Astrocyte (in vitro differentiated cells and primary cell): ENCODE measurements at regions not wholly inside any gene's neighbourhood (a gene's known extent, or its start where the extent isn't known, plus 50 kb on each side); places are given as distances from the start of the nearest gene placed in this dataset.

Experiments used
- DNase-seq: peaks from one replicate; pipeline ENCODE4 v3.0.0-alpha.2; 2010; ENCODE audit warnings: low read depth
- FAIRE-seq: peaks from 2 replicates; lab custom pipeline; 2011; peaks lifted over from hg19 to GRCh38; lab: Jason Lieb, UNC
- H2AFZ ChIP-seq: 2 replicates; pipeline ENCODE4 v1.6.0; 2012; ENCODE audit warnings: low read depth, low read length, inconsistent platforms
- H3K27ac ChIP-seq: 2 replicates; pipeline ENCODE4 v1.5.1; 2011; ENCODE audit warnings: low read depth, low read length, inconsistent platforms
- H3K27me3 ChIP-seq: 2 replicates; pipeline ENCODE4 v1.6.0; 2011; ENCODE audit warnings: low read length, inconsistent platforms; ENCODE audit not compliant: insufficient read depth
- H3K36me3 ChIP-seq: 2 replicates; pipeline ENCODE4 v1.5.1; 2011; ENCODE audit warnings: low read length, inconsistent platforms; ENCODE audit not compliant: insufficient read depth
- H3K4me1 ChIP-seq: 2 replicates; pipeline ENCODE4 v1.5.1; 2011; ENCODE audit warnings: low read length, inconsistent platforms; ENCODE audit not compliant: insufficient read depth
- H3K4me2 ChIP-seq: 2 replicates; pipeline ENCODE4 v1.6.0; 2012; ENCODE audit warnings: low read length, inconsistent platforms
- H3K4me3 ChIP-seq: 2 replicates; pipeline ENCODE4 v1.5.1; 2011; ENCODE audit warnings: low read depth, mild to moderate bottlenecking, low read length, inconsistent platforms; ENCODE audit not compliant: insufficient read depth
- H3K79me2 ChIP-seq: 2 replicates; pipeline ENCODE4 v1.6.0; 2012; ENCODE audit warnings: mild to moderate bottlenecking, low read length, inconsistent platforms; ENCODE audit not compliant: insufficient read depth
- H3K9ac ChIP-seq: 2 replicates; pipeline ENCODE4 v1.6.0; 2012; ENCODE audit warnings: mild to moderate bottlenecking, low read length, inconsistent platforms
- H3K9me3 ChIP-seq: 2 replicates; pipeline ENCODE4 v1.5.1; 2012; ENCODE audit warnings: low read depth, mild to moderate bottlenecking, low read length, inconsistent platforms; ENCODE audit not compliant: insufficient read depth
- H4K20me1 ChIP-seq: 2 replicates; pipeline ENCODE4 v1.6.0; 2012; ENCODE audit warnings: low read length, inconsistent platforms; ENCODE audit not compliant: insufficient read depth
- H3K27ac Mint-ChIP-seq: one replicate; pipeline ENCODE4 v1.8.0; 2021; ENCODE audit warnings: mild to moderate bottlenecking, mixed read lengths; ENCODE audit not compliant: unreplicated experiment
- H3K27me3 Mint-ChIP-seq: one replicate; pipeline ENCODE4 v1.8.0; 2021; ENCODE audit warnings: low read depth, mixed read lengths; ENCODE audit not compliant: unreplicated experiment
- H3K36me3 Mint-ChIP-seq: one replicate; pipeline ENCODE4 v1.8.0; 2021; ENCODE audit warnings: low read depth, mixed read lengths; ENCODE audit not compliant: unreplicated experiment
- H3K4me1 Mint-ChIP-seq: one replicate; pipeline ENCODE4 v1.8.0; 2021; ENCODE audit warnings: low read depth, mixed read lengths; ENCODE audit not compliant: unreplicated experiment
- H3K4me3 Mint-ChIP-seq: one replicate; pipeline ENCODE4 v1.8.0; 2021; ENCODE audit warnings: mild to moderate bottlenecking, moderate library complexity, mixed read lengths; ENCODE audit not compliant: unreplicated experiment
- H3K9me3 Mint-ChIP-seq: one replicate; pipeline ENCODE4 v1.8.0; 2021; ENCODE audit warnings: mild to moderate bottlenecking, mixed read lengths; ENCODE audit not compliant: unreplicated experiment
- CTCF ChIP-seq: IDR thresholded peaks from 2 replicates; pipeline ENCODE4 v1.5.1; 2011; ENCODE audit warnings: low read depth, mild to moderate bottlenecking, inconsistent platforms, low read length, moderate library complexity; ENCODE audit not compliant: insufficient read depth
- EZH2 ChIP-seq: IDR thresholded peaks from 2 replicates; pipeline ENCODE4 v1.6.1; 2012; ENCODE audit warnings: mild to moderate bottlenecking, low read length, inconsistent platforms; ENCODE audit not compliant: insufficient read depth

GRCh38 chr4:37530451-37530850, 155.7 kb downstream of the RELL1 start:
- DNase-seq (no peak), FAIRE-seq (no peak)
- Mint-ChIP-seq H3K36me3 (no peaks in the 10 kb centered on the region), H3K27me3 (no peaks in the 10 kb centered on the region), H3K4me1 (no peaks in the 10 kb centered on the region), H3K4me3 (no peak overlapping the region), H3K9me3 (peaks cover 2% of the 10 kb centered on the region), H3K27ac (no peak overlapping the region)
- no peak overlapping the region for H3K27ac ChIP-seq
- no peaks in the 10 kb centered on the region for H3K36me3 ChIP-seq
- TF ChIP-seq CTCF (no peak), EZH2 (no peak)
- no peaks in the 10 kb centered on the region for H4K20me1 ChIP-seq
- H3K79me2 ChIP-seq, result no peaks in the 10 kb centered on the region
- no peak overlapping the region for H3K9ac ChIP-seq
- no peak overlapping the region for H2AFZ ChIP-seq
- no peaks in the 10 kb centered on the region for H3K9me3 ChIP-seq
- no peak overlapping the region for H3K4me2 ChIP-seq
- H3K27me3 ChIP-seq, result no peaks in the 10 kb centered on the region
- H3K4me3 ChIP-seq, result no peak overlapping the region
- no peaks in the 10 kb centered on the region for H3K4me1 ChIP-seq

- H3K4me3 ChIP-seq, result no peak overlapping the region
- H3K27me3 Mint-ChIP-seq, result no peaks in the 10 kb centered on the region
- H2AFZ ChIP-seq, result no peak overlapping the region
- no peaks in the 10 kb centered on the region for H3K4me1 ChIP-seq
- H3K27ac ChIP-seq, result no peak overlapping the region
- TF ChIP-seq CTCF, result no peak
- no peak for TF ChIP-seq EZH2
- H3K79me2 ChIP-seq, result no peaks in the 10 kb centered on the region
- H3K27ac Mint-ChIP-seq, result no peak overlapping the region
- peaks cover 2% of the 10 kb centered on the region for H3K9me3 Mint-ChIP-seq
- H3K36me3 ChIP-seq, result no peaks in the 10 kb centered on the region
- H4K20me1 ChIP-seq, result no peaks in the 10 kb centered on the region
- no peaks in the 10 kb centered on the region for H3K36me3 Mint-ChIP-seq
- DNase-seq (no peak), FAIRE-seq (no peak)
- H3K9ac ChIP-seq, result no peak overlapping the region
- no peaks in the 10 kb centered on the region for H3K4me1 Mint-ChIP-seq
- no peak overlapping the region for H3K4me3 Mint-ChIP-seq
- no peaks in the 10 kb centered on the region for H3K9me3 ChIP-seq
- no peak overlapping the region for H3K4me2 ChIP-seq
- no peaks in the 10 kb centered on the region for H3K27me3 ChIP-seq
These were observed 157.8 kb downstream of the RELL1 start for GRCh38 chr4:37528166-37528885.

- Histone ChIP-seq H3K9ac (no peak overlapping the region), H3K36me3 (no peaks in the 10 kb centered on the region), H3K27ac (no peak overlapping the region), H3K4me2 (no peak overlapping the region), H3K4me3 (no peak overlapping the region), H4K20me1 (no peaks in the 10 kb centered on the region), H3K9me3 (no peaks in the 10 kb centered on the region), H3K4me1 (no peaks in the 10 kb centered on the region), H2AFZ (no peak overlapping the region), H3K79me2 (no peaks in the 10 kb centered on the region), H3K27me3 (no peaks in the 10 kb centered on the region)
- no peaks in the 10 kb centered on the region for H3K36me3 Mint-ChIP-seq
- peaks cover 4% of the 10 kb centered on the region for H3K9me3 Mint-ChIP-seq
- DNase-seq (no peak), FAIRE-seq (no peak)
- no peak overlapping the region for H3K27ac Mint-ChIP-seq
- H3K4me1 Mint-ChIP-seq, result no peaks in the 10 kb centered on the region
- H3K27me3 Mint-ChIP-seq, result no peaks in the 10 kb centered on the region
- no peak overlapping the region for H3K4me3 Mint-ChIP-seq
- TF ChIP-seq CTCF, result no peak
- no peak for TF ChIP-seq EZH2
These were observed 161.9 kb downstream of the RELL1 start for GRCh38 chr4:37524267-37524666.
